ENCODE measurements at regions not wholly inside any gene's neighbourhood (a gene's known extent, or its start where the extent isn't known, plus 50 kb on each side); places are given as distances from the start of the nearest gene placed in this dataset.
"Not testable (repeated sequence)": the region's sequence is repeated elsewhere in the genome, so short reads cannot be mapped to it uniquely, and the experiment has no call there.

GRCh38 chr1:78334952-78335351 is 155.8 kb upstream of the PTGFR start:
- H3K4me2 ChIP-seq (replicated peaks; ENCODE audit: extremely low read depth, low read length, poor library complexity, severe bottlenecking): no peak overlapping the region
- no peak overlapping the region for H3K27ac Mint-ChIP-seq

GRCh38 chr1:78336751-78337150 is 154.0 kb upstream of the PTGFR start:
- H3K9ac ChIP-seq (ENCODE audit: insufficient read depth, low read length, poor library complexity, severe bottlenecking); H3K79me2 ChIP-seq (ENCODE audit: insufficient read depth, low read length); H3K27ac Mint-ChIP-seq; H3K27me3 Mint-ChIP-seq (ENCODE audit: low read depth in 3 of 3); H3K27me3 ChIP-seq (ENCODE audit: control insufficient read depth in 2 of 2, insufficient read depth in 2 of 2, low read length in 2 of 2); H3K4me2 ChIP-seq (replicated peaks; ENCODE audit: extremely low read depth, low read length, poor library complexity, severe bottlenecking); H3K27ac ChIP-seq (ENCODE audit: low read depth in 1 of 2, low read length in 2 of 2); H2AFZ ChIP-seq (ENCODE audit: insufficient read depth, low read depth, low read length, poor library complexity, severe bottlenecking); H3K36me3 ChIP-seq (replicated peaks in 1 of 2; ENCODE audit: control insufficient read depth in 1 of 2, insufficient read depth in 2 of 2, low read length in 2 of 2); H4K20me1 ChIP-seq (ENCODE audit: insufficient read depth, low read length); H3K4me1 Mint-ChIP-seq; H3K4me1 ChIP-seq (ENCODE audit: control insufficient read depth in 1 of 2, insufficient read depth in 2 of 2, low read length in 2 of 2); H3K9me3 ChIP-seq (replicated peaks in 1 of 2; ENCODE audit: control insufficient read depth in 1 of 2, insufficient read depth in 1 of 2, low read length in 2 of 2); H3K4me3 Mint-ChIP-seq; intact Hi-C loops (cut with micrococcal nuclease); DNase-seq; H3K4me3 ChIP-seq (replicated peaks in 1 of 3; ENCODE audit: low read depth in 2 of 3, low read length in 3 of 3); H3K36me3 Mint-ChIP-seq: not testable (repeated sequence)
- no CpG with 5 or more reads among the region's 3 CpGs for WGBS (ENCODE audit: insufficient coverage)
- peaks cover 0 to 11% (median 2%) of the 10 kb centered on the region in 7 donors for H3K9me3 Mint-ChIP-seq

More at GRCh38 chr1:78334952-78335351, 155.8 kb upstream of the PTGFR start:
- Histone ChIP-seq H3K27me3 (ENCODE audit: control insufficient read depth in 2 of 2, insufficient read depth in 2 of 2, low read length in 2 of 2) (no peaks in the 10 kb centered on the region), H3K9ac (ENCODE audit: insufficient read depth, low read length, poor library complexity, severe bottlenecking) (no peak overlapping the region), H3K4me1 (ENCODE audit: control insufficient read depth in 1 of 2, insufficient read depth in 2 of 2, low read length in 2 of 2) (no peaks in the 10 kb centered on the region), H3K4me3 (replicated peaks in 1 of 3; ENCODE audit: low read depth in 2 of 3, low read length in 3 of 3) (no peak overlapping the region), H4K20me1 (ENCODE audit: insufficient read depth, low read length) (no peaks in the 10 kb centered on the region), H3K79me2 (ENCODE audit: insufficient read depth, low read length) (no peaks in the 10 kb centered on the region), H2AFZ (ENCODE audit: insufficient read depth, low read depth, low read length, poor library complexity, severe bottlenecking) (no peak overlapping the region), H3K9me3 (replicated peaks in 1 of 2; ENCODE audit: control insufficient read depth in 1 of 2, insufficient read depth in 1 of 2, low read length in 2 of 2) (no peaks in the 10 kb centered on the region), H3K36me3 (replicated peaks in 1 of 2; ENCODE audit: control insufficient read depth in 1 of 2, insufficient read depth in 2 of 2, low read length in 2 of 2) (no peaks in the 10 kb centered on the region), H3K27ac (ENCODE audit: low read depth in 1 of 2, low read length in 2 of 2) (no peak overlapping the region)
- no peaks in the 10 kb centered on the region for H3K36me3 Mint-ChIP-seq
- WGBS (ENCODE audit: insufficient coverage): 71% methylated on average over 4 of the region's 4 CpGs
- H3K4me1 Mint-ChIP-seq: no peaks in the 10 kb centered on the region
- H3K27me3 Mint-ChIP-seq (ENCODE audit: low read depth in 3 of 3): peaks cover 0 to 4% (median 3%) of the 10 kb centered on the region in 3 donors
- no peak for DNase-seq
- intact Hi-C loops (cut with micrococcal nuclease): no loop called here
- peaks cover 0 to 8% (median 2%) of the 10 kb centered on the region in 7 donors for H3K9me3 Mint-ChIP-seq
- H3K4me3 Mint-ChIP-seq: no peak overlapping the region
- TF ChIP-seq CTCF (IDR thresholded peaks at IDR 0.05): no peak

Measured in CD14-positive monocyte (primary cell).